ENCODE measurements at regions not wholly inside any gene's neighbourhood (a gene's known extent, or its start where the extent isn't known, plus 50 kb on each side); places are given as distances from the start of the nearest gene placed in this dataset.

DNA sequence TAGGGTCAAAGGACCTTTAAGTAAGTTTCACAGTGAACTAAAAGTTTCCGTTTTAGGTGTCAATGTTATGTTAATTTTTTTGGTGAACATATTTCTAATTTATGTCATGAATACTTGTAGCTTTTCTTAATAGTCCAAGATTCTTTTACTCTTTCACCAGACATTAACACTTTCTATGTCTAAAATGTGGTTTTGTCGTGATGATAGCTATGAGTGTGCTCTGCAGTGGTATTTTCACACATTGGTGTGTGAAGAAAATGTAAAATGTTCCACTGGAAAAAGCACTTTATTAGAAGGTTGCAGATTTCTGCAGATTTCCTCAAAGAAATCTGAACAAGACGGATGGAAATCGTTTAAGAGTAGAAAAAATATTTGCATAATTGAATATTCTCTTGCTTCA is 561.0 kb upstream of the ANKRD30A start:
- WGBS (ENCODE audit: extremely low coverage, insufficient coverage, low lambda C conversion rate), result no CpG with 5 or more reads among the region's 4 CpGs

DNA sequence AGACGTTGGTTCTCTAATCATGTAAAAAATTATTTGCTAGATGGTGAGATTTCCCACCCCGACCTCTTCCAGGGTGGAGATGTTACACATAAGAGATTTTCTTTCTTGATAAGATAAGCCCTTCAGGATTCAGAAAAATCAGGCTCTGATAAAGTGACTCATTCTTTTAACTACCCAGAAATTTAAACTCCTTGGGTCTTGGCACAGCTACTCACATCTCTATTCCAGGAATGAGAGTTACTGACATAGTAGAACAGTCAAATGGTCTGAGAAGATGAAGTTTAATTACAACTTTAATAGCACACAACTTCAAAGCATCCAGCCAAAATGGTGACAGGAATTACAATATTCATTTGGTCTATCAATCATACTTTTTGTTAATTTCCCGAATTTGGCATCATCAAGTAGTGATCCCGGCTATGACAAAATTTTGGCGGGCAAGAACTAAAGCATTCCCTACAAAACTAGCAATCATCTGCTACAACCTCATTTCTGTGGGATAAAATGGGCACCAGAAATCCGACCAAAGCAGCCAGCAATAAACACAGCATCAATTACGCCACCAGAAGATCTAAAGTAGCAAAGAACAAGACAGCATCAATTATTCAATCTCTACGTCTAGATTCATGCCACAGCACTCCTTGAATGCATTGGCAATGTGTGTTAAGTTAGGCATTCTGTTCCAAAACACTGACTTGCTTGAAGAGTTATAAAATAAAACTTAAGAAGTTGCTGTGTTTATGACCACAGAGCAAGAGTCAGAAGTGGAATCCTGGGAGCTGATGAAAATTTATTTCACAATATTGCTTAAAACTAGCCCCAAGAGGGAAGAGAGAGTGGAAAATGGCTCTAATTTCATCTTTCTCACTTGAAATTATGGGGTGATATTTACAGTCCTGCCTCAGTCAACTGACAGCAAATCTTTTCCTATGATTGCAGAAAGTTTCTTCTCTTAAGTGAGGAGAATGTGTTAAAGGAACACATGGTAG is 565.7 kb upstream of the ANKRD30A start:
- Histone ChIP-seq H2AK5ac (ENCODE audit: low read length) (no peak overlapping the region), H3K4me1 (ENCODE audit: control insufficient read depth, low read depth, low read length) (no peaks in the 10 kb centered on the region), H3K56ac (ENCODE audit: low read length) (no peak overlapping the region), H4K5ac (ENCODE audit: low read length) (no peak overlapping the region), H3K79me1 (ENCODE audit: low read length) (no peaks in the 10 kb centered on the region), H3K9ac (ENCODE audit: low read length) (no peak overlapping the region), H3K23ac (ENCODE audit: low read length) (no peak overlapping the region), H2BK15ac (replicated peaks; ENCODE audit: low read depth) (no peak overlapping the region), H3K27me3 (ENCODE audit: insufficient read depth, low read length, poor library complexity) (no peaks in the 10 kb centered on the region), H3K4ac (ENCODE audit: low read depth, low read length) (no peak overlapping the region), H3K4me3 (ENCODE audit: low read length) (no peak overlapping the region), H3K79me2 (ENCODE audit: control insufficient read depth, insufficient read depth, low read length) (no peaks in the 10 kb centered on the region), H3K27ac (ENCODE audit: low read depth, low read length) (no peak overlapping the region), H3K36me3 (ENCODE audit: control insufficient read depth, insufficient read depth, low read length) (no peaks in the 10 kb centered on the region), H2BK5ac (ENCODE audit: low read length) (no peak overlapping the region), H3K18ac (ENCODE audit: low read length) (no peak overlapping the region), H2BK120ac (ENCODE audit: low read depth, low read length) (no peak overlapping the region), H4K8ac (ENCODE audit: low read depth, low read length) (no peak overlapping the region), H3K4me2 (ENCODE audit: low read length) (no peak overlapping the region)
- no CpG with 5 or more reads among the region's 8 CpGs for WGBS (ENCODE audit: extremely low coverage, insufficient coverage, low lambda C conversion rate)
- DNase-seq, result no peak

More for the DNA sequence above, 561.0 kb upstream of the ANKRD30A start:
- H4K8ac ChIP-seq (ENCODE audit: low read depth, low read length), result no peak overlapping the region
- H3K4ac ChIP-seq (ENCODE audit: low read depth, low read length), result no peak overlapping the region
- no peaks in the 10 kb centered on the region for H3K4me1 ChIP-seq (ENCODE audit: control insufficient read depth, low read depth, low read length)
- no peaks in the 10 kb centered on the region for H3K79me1 ChIP-seq (ENCODE audit: low read length)
- no peaks in the 10 kb centered on the region for H3K79me2 ChIP-seq (ENCODE audit: control insufficient read depth, insufficient read depth, low read length)
- H2BK15ac ChIP-seq (replicated peaks; ENCODE audit: low read depth), result no peak overlapping the region
- H3K4me3 ChIP-seq (ENCODE audit: low read length), result no peak overlapping the region
- no peak overlapping the region for H2BK5ac ChIP-seq (ENCODE audit: low read length)
- H3K18ac ChIP-seq (ENCODE audit: low read length), result no peak overlapping the region
- no peaks in the 10 kb centered on the region for H3K36me3 ChIP-seq (ENCODE audit: control insufficient read depth, insufficient read depth, low read length)
- no peak overlapping the region for H3K27ac ChIP-seq (ENCODE audit: low read depth, low read length)
- H4K5ac ChIP-seq (ENCODE audit: low read length), result no peak overlapping the region
- H3K27me3 ChIP-seq (ENCODE audit: insufficient read depth, low read length, poor library complexity), result no peaks in the 10 kb centered on the region
- no peak overlapping the region for H2AK5ac ChIP-seq (ENCODE audit: low read length)
- no peak overlapping the region for H3K9ac ChIP-seq (ENCODE audit: low read length)
- H3K23ac ChIP-seq (ENCODE audit: low read length), result no peak overlapping the region
- no peak for DNase-seq
- H3K56ac ChIP-seq (ENCODE audit: low read length), result no peak overlapping the region
- H3K4me2 ChIP-seq (ENCODE audit: low read length), result no peak overlapping the region
- no peak overlapping the region for H2BK120ac ChIP-seq (ENCODE audit: low read depth, low read length)

DNA sequence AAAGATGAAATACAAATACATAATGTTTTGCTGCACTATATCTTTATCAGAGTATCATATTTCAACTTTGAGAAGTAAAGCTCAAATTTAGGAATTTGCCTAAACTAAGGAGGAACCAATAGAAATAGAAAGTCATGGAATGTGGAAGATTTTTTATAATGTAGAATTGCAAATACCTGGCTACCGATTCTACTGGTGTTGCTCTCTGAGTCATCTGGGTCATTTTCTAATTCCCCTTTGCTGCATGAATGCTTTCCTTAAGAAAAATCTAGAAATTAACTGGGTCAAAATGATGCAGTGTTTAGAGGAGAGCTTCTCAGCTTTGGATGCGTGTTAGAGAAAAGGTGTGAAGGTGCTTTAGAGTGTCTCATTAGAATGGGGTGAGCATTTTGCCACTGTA is 568.9 kb upstream of the ANKRD30A start:
- no CpG with 5 or more reads among the region's 2 CpGs for WGBS (ENCODE audit: extremely low coverage, insufficient coverage, low lambda C conversion rate)
- Histone ChIP-seq H3K4ac (ENCODE audit: low read depth, low read length) (no peak overlapping the region), H3K4me3 (ENCODE audit: low read length) (no peak overlapping the region), H2BK120ac (ENCODE audit: low read depth, low read length) (no peak overlapping the region), H4K5ac (ENCODE audit: low read length) (no peak overlapping the region), H3K36me3 (ENCODE audit: control insufficient read depth, insufficient read depth, low read length) (no peaks in the 10 kb centered on the region), H3K18ac (ENCODE audit: low read length) (no peak overlapping the region), H3K23ac (ENCODE audit: low read length) (no peak overlapping the region), H2BK15ac (replicated peaks; ENCODE audit: low read depth) (no peak overlapping the region), H3K4me1 (ENCODE audit: control insufficient read depth, low read depth, low read length) (no peaks in the 10 kb centered on the region), H2AK5ac (ENCODE audit: low read length) (no peak overlapping the region), H3K56ac (ENCODE audit: low read length) (no peak overlapping the region), H3K4me2 (ENCODE audit: low read length) (no peak overlapping the region), H3K27me3 (ENCODE audit: insufficient read depth, low read length, poor library complexity) (no peaks in the 10 kb centered on the region), H3K27ac (ENCODE audit: low read depth, low read length) (no peak overlapping the region), H3K9ac (ENCODE audit: low read length) (no peak overlapping the region), H3K79me2 (ENCODE audit: control insufficient read depth, insufficient read depth, low read length) (no peaks in the 10 kb centered on the region), H3K79me1 (ENCODE audit: low read length) (no peaks in the 10 kb centered on the region), H4K8ac (ENCODE audit: low read depth, low read length) (no peak overlapping the region), H2BK5ac (ENCODE audit: low read length) (no peak overlapping the region)
- DNase-seq, result no peak

DNA sequence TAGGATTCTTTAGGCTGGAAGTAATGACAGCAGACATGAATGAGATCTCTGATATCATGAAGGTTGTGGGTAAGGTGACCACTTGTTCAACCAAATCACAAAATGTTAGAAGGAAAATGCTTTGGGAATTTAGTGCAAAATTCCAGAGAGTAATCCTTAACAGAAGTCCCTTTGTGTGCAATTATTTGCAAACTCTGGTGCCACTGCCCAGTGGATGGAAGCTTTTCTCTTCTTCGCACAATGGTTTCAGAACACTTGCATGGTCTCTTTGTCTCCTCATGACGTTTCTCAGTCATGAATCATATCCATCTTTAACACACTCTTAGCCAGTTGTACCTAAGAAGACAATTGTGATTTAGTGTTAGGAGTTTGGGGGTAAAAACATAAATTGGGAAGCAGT is 570.4 kb upstream of the ANKRD30A start:
- H4K5ac ChIP-seq (ENCODE audit: low read length), result no peak overlapping the region
- H3K9ac ChIP-seq (ENCODE audit: low read length), result no peak overlapping the region
- H4K8ac ChIP-seq (ENCODE audit: low read depth, low read length), result no peak overlapping the region
- no peak overlapping the region for H2BK5ac ChIP-seq (ENCODE audit: low read length)
- H2BK15ac ChIP-seq (replicated peaks; ENCODE audit: low read depth), result no peak overlapping the region
- no peak overlapping the region for H3K56ac ChIP-seq (ENCODE audit: low read length)
- no peak overlapping the region for H3K4me3 ChIP-seq (ENCODE audit: low read length)
- DNase-seq, result no peak
- H2AK5ac ChIP-seq (ENCODE audit: low read length), result no peak overlapping the region
- H3K27me3 ChIP-seq (ENCODE audit: insufficient read depth, low read length, poor library complexity), result no peaks in the 10 kb centered on the region
- no peaks in the 10 kb centered on the region for H3K79me2 ChIP-seq (ENCODE audit: control insufficient read depth, insufficient read depth, low read length)
- no peaks in the 10 kb centered on the region for H3K4me1 ChIP-seq (ENCODE audit: control insufficient read depth, low read depth, low read length)
- H3K4ac ChIP-seq (ENCODE audit: low read depth, low read length), result no peak overlapping the region
- H3K27ac ChIP-seq (ENCODE audit: low read depth, low read length), result no peak overlapping the region
- H3K18ac ChIP-seq (ENCODE audit: low read length), result no peak overlapping the region
- H3K79me1 ChIP-seq (ENCODE audit: low read length), result no peaks in the 10 kb centered on the region
- no peaks in the 10 kb centered on the region for H3K36me3 ChIP-seq (ENCODE audit: control insufficient read depth, insufficient read depth, low read length)
- no peak overlapping the region for H3K4me2 ChIP-seq (ENCODE audit: low read length)
- no peak overlapping the region for H2BK120ac ChIP-seq (ENCODE audit: low read depth, low read length)
- no peak overlapping the region for H3K23ac ChIP-seq (ENCODE audit: low read length)
- no CpG with 5 or more reads among the region's 2 CpGs for WGBS (ENCODE audit: extremely low coverage, insufficient coverage, low lambda C conversion rate)

DNA sequence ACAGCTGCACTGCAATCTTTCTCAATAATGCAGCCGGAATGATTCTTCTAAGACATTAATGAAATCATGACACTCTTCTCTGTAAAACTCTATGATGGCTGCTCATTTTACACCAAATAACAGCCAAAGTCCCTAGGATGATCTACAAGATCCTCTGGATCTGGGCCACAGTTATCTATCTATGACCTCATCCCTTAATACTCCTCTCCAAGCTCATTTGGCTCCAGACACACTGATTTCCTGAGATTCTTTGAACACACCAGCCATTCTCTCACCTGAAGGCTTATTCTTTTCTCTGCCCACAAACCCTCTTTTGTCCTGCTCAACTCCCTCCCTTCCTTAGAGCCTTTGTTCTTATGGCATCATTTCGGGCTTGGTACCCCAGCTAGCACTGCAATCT is 577.4 kb upstream of the ANKRD30A start:
- H3K36me3 ChIP-seq (ENCODE audit: control insufficient read depth, insufficient read depth, low read length), result no peaks in the 10 kb centered on the region
- H2AK5ac ChIP-seq (ENCODE audit: low read length), result no peak overlapping the region
- H3K4me3 ChIP-seq (ENCODE audit: low read length), result no peak overlapping the region
- H3K27me3 ChIP-seq (ENCODE audit: insufficient read depth, low read length, poor library complexity), result no peaks in the 10 kb centered on the region
- H3K79me1 ChIP-seq (ENCODE audit: low read length), result no peaks in the 10 kb centered on the region
- no peak overlapping the region for H2BK15ac ChIP-seq (replicated peaks; ENCODE audit: low read depth)
- no peak overlapping the region for H3K27ac ChIP-seq (ENCODE audit: low read depth, low read length)
- H3K23ac ChIP-seq (ENCODE audit: low read length), result no peak overlapping the region
- H2BK5ac ChIP-seq (ENCODE audit: low read length), result no peak overlapping the region
- H3K4me2 ChIP-seq (ENCODE audit: low read length), result no peak overlapping the region
- no peaks in the 10 kb centered on the region for H3K4me1 ChIP-seq (ENCODE audit: control insufficient read depth, low read depth, low read length)
- no peaks in the 10 kb centered on the region for H3K79me2 ChIP-seq (ENCODE audit: control insufficient read depth, insufficient read depth, low read length)
- no peak overlapping the region for H4K5ac ChIP-seq (ENCODE audit: low read length)
- peak; percentile 8 for DNase-seq
- no peak overlapping the region for H3K18ac ChIP-seq (ENCODE audit: low read length)
- WGBS (ENCODE audit: extremely low coverage, insufficient coverage, low lambda C conversion rate), result no CpG with 5 or more reads among the region's 2 CpGs
- no peak overlapping the region for H4K8ac ChIP-seq (ENCODE audit: low read depth, low read length)
- no peak overlapping the region for H3K9ac ChIP-seq (ENCODE audit: low read length)
- no peak overlapping the region for H2BK120ac ChIP-seq (ENCODE audit: low read depth, low read length)
- H3K56ac ChIP-seq (ENCODE audit: low read length), result no peak overlapping the region
- no peak overlapping the region for H3K4ac ChIP-seq (ENCODE audit: low read depth, low read length)
